Neural cell (in vitro differentiated cells): ENCODE measurements at regions not wholly inside any gene's neighbourhood (a gene's known extent, or its start where the extent isn't known, plus 50 kb on each side); places are given as distances from the start of the nearest gene placed in this dataset.

ENCODE experiments used
- H2AFZ ChIP-seq: fragments of 200-600, 300-800 bp; sonication (generic), shearing (Covaris generic); 2 replicates; pipeline ENCODE4 v1.6.0; 2014; ENCODE audit warnings: low read depth, mild to moderate bottlenecking, antibody characterized with exemption, low read length, moderate library complexity
- H3F3A ChIP-seq: fragments of 200-600 bp; shearing (Covaris generic); 2 replicates; pipeline ENCODE4 v1.6.1; 2016; ENCODE audit warnings: mild to moderate bottlenecking, moderate library complexity, mixed read lengths, antibody characterized with exemption, low read length; ENCODE audit not compliant: insufficient read depth, poor library complexity, severe bottlenecking
- H3K27ac ChIP-seq: fragments of 200-600, 300-800 bp; sonication (generic), shearing (Covaris generic); 2 replicates; pipeline ENCODE4 v1.5.1; 2014; ENCODE audit warnings: mild to moderate bottlenecking, low read length, moderate library complexity
- H3K27me3 ChIP-seq: fragments of 300-800, 200-600 bp; sonication (generic), shearing (Covaris generic); 2 replicates; pipeline ENCODE4 v1.6.0; 2014; ENCODE audit warnings: mild to moderate bottlenecking, low read depth, low read length, moderate library complexity; ENCODE audit not compliant: insufficient read depth
- H3K36me3 ChIP-seq: fragments of 300-800, 200-600 bp; sonication (generic), shearing (Covaris generic); 2 replicates; pipeline ENCODE4 v1.5.1; 2014; ENCODE audit warnings: mild to moderate bottlenecking, antibody characterized with exemption, low read length, moderate library complexity; ENCODE audit not compliant: insufficient read depth
- H3K4me2 ChIP-seq: fragments of 300-800, 200-600 bp; sonication (generic), shearing (Covaris generic); 2 replicates; pipeline ENCODE4 v1.6.0; 2014; ENCODE audit warnings: mild to moderate bottlenecking, low read length
- H3K4me3 ChIP-seq: fragments of 300-800, 200-600 bp; sonication (generic), shearing (Covaris generic); 2 replicates; pipeline ENCODE4 v1.5.1; 2014; ENCODE audit warnings: mild to moderate bottlenecking, low read length, moderate library complexity
- H3K79me2 ChIP-seq: fragments of 200-600 bp; shearing (Covaris generic); replicated peaks from 2 replicates; pipeline ENCODE4 v1.6.0; 2014; ENCODE audit warnings: mild to moderate bottlenecking, low read length, moderate library complexity; ENCODE audit not compliant: insufficient read depth
- H3K9ac ChIP-seq: fragments of 300-800, 200-600 bp; sonication (generic), shearing (Covaris generic); 2 replicates; pipeline ENCODE4 v1.6.1; 2016; ENCODE audit warnings: mild to moderate bottlenecking, low read length, mixed read lengths
- H3K9me2 ChIP-seq: fragments of 200-600 bp; shearing (Covaris generic); 2 replicates; pipeline ENCODE4 v1.6.1; 2016; ENCODE audit warnings: mild to moderate bottlenecking, low read length, mixed read lengths; ENCODE audit not compliant: insufficient read depth
- H3K9me3 ChIP-seq: fragments of 200-600, 300-800 bp; sonication (generic), shearing (Covaris generic); 2 replicates; pipeline ENCODE4 v1.6.1; 2016; ENCODE audit warnings: mild to moderate bottlenecking, mixed run types, low read length, moderate library complexity, mixed read lengths
- H4K20me1 ChIP-seq: fragments of 200-600 bp; shearing (Covaris generic); 2 replicates; pipeline ENCODE4 v1.6.1; 2016; ENCODE audit warnings: mild to moderate bottlenecking, mixed run types; ENCODE audit not compliant: insufficient read depth
- CTCF ChIP-seq: fragments of 450-650 bp; IDR thresholded peaks from 2 replicates; pipeline ENCODE4 v1.5.1; 2014; ENCODE audit warnings: antibody characterized with exemption, mild to moderate bottlenecking, moderate library complexity; ENCODE audit not compliant: poor library complexity, severe bottlenecking
- EP300 ChIP-seq: fragments of 450-650 bp; conservative IDR thresholded peaks from 2 replicates; pipeline ENCODE4 v1.6.1; 2014; ENCODE audit warnings: antibody characterized with exemption, mild to moderate bottlenecking, moderate library complexity; ENCODE audit not compliant: poor library complexity, severe bottlenecking
- EZH2 ChIP-seq: fragments of 200-600, 300-800 bp; shearing (Covaris generic), sonication (generic); IDR thresholded peaks from 2 replicates; pipeline ENCODE4 v1.6.1; 2014; ENCODE audit warnings: antibody characterized with exemption, low read length, borderline replicate concordance, mild to moderate bottlenecking; ENCODE audit not compliant: insufficient read depth, poor library complexity, severe bottlenecking
- MXI1 ChIP-seq: fragments of 450-650 bp; conservative IDR thresholded peaks from 2 replicates; pipeline ENCODE4 v1.6.1; 2014; ENCODE audit warnings: antibody characterized with exemption, mild to moderate bottlenecking; ENCODE audit not compliant: poor library complexity, severe bottlenecking
- POLR2AphosphoS5 ChIP-seq: IDR thresholded peaks from 2 replicates; pipeline ENCODE4 v1.6.1; 2012
- RAD21 ChIP-seq: fragments of 450-650 bp; conservative IDR thresholded peaks from 2 replicates; pipeline ENCODE4 v1.6.1; 2014; ENCODE audit warnings: antibody characterized with exemption, mild to moderate bottlenecking, moderate library complexity
- REST ChIP-seq: IDR thresholded peaks from 2 replicates; pipeline ENCODE4 v1.6.1; 2012; ENCODE audit warnings: borderline replicate concordance
- SMC3 ChIP-seq: fragments of 450-650 bp; conservative IDR thresholded peaks from 2 replicates; pipeline ENCODE4 v1.6.1; 2014; ENCODE audit warnings: antibody characterized with exemption, mild to moderate bottlenecking, moderate library complexity; ENCODE audit not compliant: poor library complexity
- TAF1 ChIP-seq: IDR thresholded peaks from 2 replicates; pipeline ENCODE4 v1.6.1; 2012; ENCODE audit warnings: low read depth

GRCh38 chr18:7464245-7464966 is 102.7 kb upstream of the PTPRM start:
- Histone ChIP-seq H3K4me3 (no peak overlapping the region), H3K9ac (no peak overlapping the region), H3K9me3 (no peaks in the 10 kb centered on the region), H4K20me1 (no peaks in the 10 kb centered on the region), H3K27me3 (no peaks in the 10 kb centered on the region), H3K27ac (no peak overlapping the region), H3K4me2 (no peak overlapping the region), H3K36me3 (no peaks in the 10 kb centered on the region), H3K9me2 (no peaks in the 10 kb centered on the region), H2AFZ (no peak overlapping the region), H3F3A (no peaks in the 10 kb centered on the region), H3K79me2 (no peaks in the 10 kb centered on the region)
- TF ChIP-seq POLR2AphosphoS5 (no peak), EZH2 (no peak), TAF1 (no peak), SMC3 (no peak), CTCF (no peak), MXI1 (no peak), REST (no peak), EP300 (no peak), RAD21 (no peak)

- no peaks in the 10 kb centered on the region for H3K9me3 ChIP-seq
- no peak overlapping the region for H3K4me2 ChIP-seq
- H3K9ac ChIP-seq: no peak overlapping the region
- H3K36me3 ChIP-seq: no peaks in the 10 kb centered on the region
- H3F3A ChIP-seq: no peaks in the 10 kb centered on the region
- H3K4me3 ChIP-seq: no peak overlapping the region
- no peak for TF ChIP-seq TAF1
- TF ChIP-seq EP300: no peak
- TF ChIP-seq CTCF: no peak
- no peak for TF ChIP-seq POLR2AphosphoS5
- TF ChIP-seq RAD21: no peak
- no peak for TF ChIP-seq SMC3
- TF ChIP-seq EZH2: no peak
- TF ChIP-seq REST: no peak
- no peak for TF ChIP-seq MXI1
- no peaks in the 10 kb centered on the region for H3K27me3 ChIP-seq
- no peaks in the 10 kb centered on the region for H4K20me1 ChIP-seq
- no peak overlapping the region for H3K27ac ChIP-seq
- no peaks in the 10 kb centered on the region for H3K9me2 ChIP-seq
- no peaks in the 10 kb centered on the region for H3K79me2 ChIP-seq
- H2AFZ ChIP-seq: no peak overlapping the region
Observed at GRCh38 chr18:7466190-7466589, 100.9 kb upstream of the PTPRM start.
